HepG2 (cell line): ENCODE measurements at regions not wholly inside any gene's neighbourhood (a gene's known extent, or its start where the extent isn't known, plus 50 kb on each side); places are given as distances from the start of the nearest gene placed in this dataset.

Experiments used
- ATAC-seq: fragments of 200-7000 bp; cut with Tn5 transposase; 3 replicates; pipeline ENCODE4 v1.9.1; 2020; ENCODE audit warnings: mild to moderate bottlenecking, moderate library complexity
- BruUV-seq: library from RNA; stranded (reverse); fragments of 400-500 nt; replicated peaks from 2 replicates; lab custom pipeline; 2021; lab: Mats Ljungman, UMichigan
- CTCF ChIA-PET: fragments of 300-600 bp; formaldehyde crosslinking; extraction: SDS; loops from one replicate; lab custom pipeline; 2021; ENCODE audit warnings: low total read pairs, inconsistent platforms, low intra/inter-chr PET ratio; lab: Yijun Ruan, JAX
- POLR2A ChIA-PET: fragments of 350-600 bp; sonication (Branson Sonifier 250); formaldehyde crosslinking; loops from one replicate; lab custom pipeline; 2020; ENCODE audit warnings: antibody characterized with exemption, inconsistent platforms; lab: Yijun Ruan, JAX
- DNase-seq: peaks from one replicate; pipeline ENCODE4 v3.0.0-alpha.2; 2015; ENCODE audit warnings: low spot score
- FAIRE-seq: peaks from 3 replicates; lab custom pipeline; 2011; peaks lifted over from hg19 to GRCh38; lab: Jason Lieb, UNC
- H2AFZ ChIP-seq: one replicate; pipeline ENCODE4 v1.6.1; 2011; ENCODE audit warnings: low read length, inconsistent platforms
- H3K27ac ChIP-seq: fragments of 300-600 bp; 3 replicates; pipeline ENCODE4 v1.8.0; 2011; ENCODE audit warnings: mixed run types, mild to moderate bottlenecking, mixed read lengths, low read length, inconsistent platforms; ENCODE audit not compliant: insufficient read depth; ENCODE audit errors: extremely low read length
- H3K27me3 ChIP-seq, 2 experiments: fragments of 200-600 bp in 1 of 2; 2 replicates in 1 of 2; 3 replicates in 1 of 2; pipeline versions ENCODE4 v1.6.0 to v1.8.0; 2011; ENCODE audit warnings: low read length in 2 of 2, mild to moderate bottlenecking in 2 of 2, moderate library complexity in 2 of 2, inconsistent platforms in 1 of 2; ENCODE audit not compliant: insufficient read depth in 2 of 2, control insufficient read depth in 1 of 2
- H3K36me3 ChIP-seq, 2 experiments: fragments of 200-600 bp in 1 of 2; replicated peaks in 1 of 2; 2 replicates in 1 of 2; 3 replicates in 1 of 2; pipeline versions ENCODE4 v1.5.1 to v1.8.0; 2011; ENCODE audit warnings: low read length in 2 of 2, inconsistent platforms in 1 of 2; ENCODE audit not compliant: insufficient read depth in 2 of 2, control insufficient read depth in 1 of 2
- H3K4me1 ChIP-seq: 2 replicates; pipeline ENCODE4 v1.5.1; 2012; ENCODE audit warnings: low read length, inconsistent platforms; ENCODE audit not compliant: insufficient read depth
- H3K4me2 ChIP-seq: 2 replicates; pipeline ENCODE4 v1.6.0; 2011; ENCODE audit warnings: low read depth, low read length, inconsistent platforms
- H3K4me3 ChIP-seq, 3 experiments: fragments of 200-600 bp in 1 of 3; sonication (generic), shearing (Covaris generic) in 1 of 3; replicated peaks in 1 of 3; 2 replicates each; pipeline ENCODE4 v1.5.1; 2011 to 2016; ENCODE audit warnings: low read length in 3 of 3, inconsistent platforms in 2 of 3, low read depth in 2 of 3, mild to moderate bottlenecking in 2 of 3, control low read depth in 1 of 3, mixed read lengths in 1 of 3; ENCODE audit not compliant: insufficient read depth in 1 of 3
- H3K79me2 ChIP-seq: one replicate; pipeline ENCODE4 v1.6.1; 2011; ENCODE audit warnings: low read length, inconsistent platforms; ENCODE audit not compliant: insufficient read depth
- H3K9ac ChIP-seq: 2 replicates; pipeline ENCODE4 v1.6.0; 2011; ENCODE audit warnings: mild to moderate bottlenecking, low read depth, low read length, inconsistent platforms; ENCODE audit not compliant: insufficient read depth
- H3K9me3 ChIP-seq: 2 replicates; pipeline ENCODE4 v1.5.1; 2012; ENCODE audit warnings: mild to moderate bottlenecking, low read length
- H4K20me1 ChIP-seq: 2 replicates; pipeline ENCODE4 v1.6.0; 2011; ENCODE audit warnings: inconsistent platforms, mild to moderate bottlenecking, low read length, moderate library complexity; ENCODE audit not compliant: insufficient read depth
- EED ChIP-seq: sonication (generic); formaldehyde crosslinking; IDR thresholded peaks from 2 replicates; pipeline ENCODE4 v1.5.0; 2020; ENCODE audit warnings: mild to moderate bottlenecking, missing genetic modification reagents
- GATA4 ChIP-seq: sonication (generic); IDR thresholded peaks from 2 replicates; pipeline ENCODE4 v1.6.1; 2016; ENCODE audit warnings: antibody characterized with exemption, low read depth, borderline replicate concordance
- JDP2 ChIP-seq: sonication (generic); formaldehyde crosslinking; IDR thresholded peaks from 2 replicates; pipeline ENCODE4 v1.8.1; 2022; ENCODE audit warnings: missing genetic modification reagents, borderline replicate concordance
- KMT2A ChIP-seq: sonication (generic); formaldehyde crosslinking; IDR thresholded peaks from 2 replicates; pipeline ENCODE4 v1.4.0; 2020; ENCODE audit warnings: missing genetic modification reagents
- LRRFIP1 ChIP-seq: sonication (generic); formaldehyde crosslinking; conservative IDR thresholded peaks from 2 replicates; pipeline ENCODE4 v1.4.0; 2020; ENCODE audit warnings: missing genetic modification reagents
- PITX1 ChIP-seq: sonication (generic); formaldehyde crosslinking; IDR thresholded peaks from 2 replicates; pipeline ENCODE4 v1.5.1; 2020; ENCODE audit warnings: mild to moderate bottlenecking, missing genetic modification reagents
- POLR2AphosphoS2 ChIP-seq: IDR thresholded peaks from 2 replicates; pipeline ENCODE4 v1.6.1; 2011; ENCODE audit warnings: low read depth, low read length, improper control_type of control experiment
- TCF12 ChIP-seq, 2 experiments: fragments of 450-650 bp in 1 of 2; sonication (generic) in 1 of 2; formaldehyde crosslinking in 1 of 2; IDR thresholded peaks; 2 replicates each; pipeline versions ENCODE4 v1.6.1 to v1.8.0; 2017 to 2022; ENCODE audit warnings: antibody characterized with exemption in 1 of 2, mild to moderate bottlenecking in 1 of 2, missing genetic modification reagents in 1 of 2, moderate library complexity in 1 of 2
- TRIM22 ChIP-seq: fragments of 450-650 bp; IDR thresholded peaks from 2 replicates; pipeline ENCODE4 v1.6.1; 2017
- ZBTB1 ChIP-seq: sonication (generic); formaldehyde crosslinking; IDR thresholded peaks from 2 replicates; pipeline ENCODE4 v1.4.0; 2020; ENCODE audit warnings: missing genetic modification reagents, borderline replicate concordance
- ZBTB7B ChIP-seq: sonication (generic); formaldehyde crosslinking; IDR thresholded peaks from 2 replicates; pipeline ENCODE4 v1.4.0; 2020; ENCODE audit warnings: missing genetic modification reagents
- ZFP82 ChIP-seq: sonication (generic); formaldehyde crosslinking; IDR thresholded peaks from 2 replicates; pipeline ENCODE4 v1.5.1; 2020; ENCODE audit warnings: mild to moderate bottlenecking, missing genetic modification reagents, borderline replicate concordance
- ZNF20 ChIP-seq: sonication (generic); formaldehyde crosslinking; IDR thresholded peaks from 2 replicates; pipeline ENCODE4 v1.4.0; 2020; ENCODE audit warnings: mild to moderate bottlenecking, moderate library complexity, missing genetic modification reagents
- ZNF256 ChIP-seq: sonication (generic); formaldehyde crosslinking; conservative IDR thresholded peaks from 2 replicates; pipeline ENCODE4 v1.4.0; 2020; ENCODE audit warnings: missing genetic modification reagents
- ZNF850 ChIP-seq: sonication (generic); formaldehyde crosslinking; conservative IDR thresholded peaks from 2 replicates; pipeline ENCODE4 v1.9.0; 2021; ENCODE audit warnings: mild to moderate bottlenecking, missing genetic modification reagents
- ZSCAN22 ChIP-seq: sonication (generic); formaldehyde crosslinking; IDR thresholded peaks from 2 replicates; pipeline ENCODE4 v1.4.0; 2020; ENCODE audit warnings: mild to moderate bottlenecking, missing genetic modification reagents
- WGBS: methylation state at CpG from one replicate; pipeline ENCODE4 v1.1.6; 2017; ENCODE audit warnings: low lambda C conversion rate; 5-methylcytosine and 5-hydroxymethylcytosine counted together
- in situ Hi-C: cut with HindIII; loops from 2 replicates; pipeline ENCODE4 v1.10.0; 2017; ENCODE audit warnings: low pct_unique_long_range_greater_than_20kb; ENCODE audit not compliant: extremely low pct_ligation_motif_present
- intact Hi-C: fragments of 100-400 bp; cut with micrococcal nuclease; formaldehyde crosslinking; loops from one replicate; pipeline ENCODE4 v1.10.0; 2022; ENCODE audit not compliant: unreplicated experiment
- TF ChIP-seq, protein P1 (sequence below): fragments of 450-650 bp; IDR thresholded peaks from 2 replicates; pipeline ENCODE4 v1.6.1; 2016
- TF ChIP-seq, protein P2 (sequence below): sonication (generic); formaldehyde crosslinking; IDR thresholded peaks from 2 replicates; pipeline ENCODE4 v1.4.0; 2020; ENCODE audit warnings: mild to moderate bottlenecking, missing genetic modification reagents

DNA sequence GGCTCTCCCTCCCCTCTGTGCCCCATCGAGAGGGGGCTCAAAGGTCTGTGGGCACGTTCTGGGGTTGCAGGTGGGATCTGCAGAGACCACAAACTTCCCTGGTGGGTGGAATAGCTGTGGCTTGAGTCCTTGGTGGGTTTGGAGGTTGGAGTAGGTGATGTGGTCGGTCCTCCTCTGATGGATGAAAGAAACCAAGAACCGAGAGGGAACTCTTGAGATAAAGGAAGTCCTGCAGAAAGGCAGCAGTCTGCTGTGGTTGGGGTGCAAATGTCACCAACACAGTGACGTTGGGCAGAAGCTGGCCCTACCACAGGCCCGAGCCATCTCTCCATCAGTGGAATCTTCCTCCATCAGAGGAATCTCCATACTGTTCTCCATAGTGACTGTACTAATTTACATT lies 171.8 kb downstream of the FCRL5 start:
- intact Hi-C loops, result no loop called here

More for the DNA sequence above, 171.8 kb downstream of the FCRL5 start:
- H4K20me1 ChIP-seq, result no peaks in the 10 kb centered on the region
- no peak for ATAC-seq
- no peak overlapping the region for H3K4me3 ChIP-seq
- no peaks in the 10 kb centered on the region for H3K79me2 ChIP-seq
- TF ChIP-seq POLR2AphosphoS2, result no peak
- no peak for TF ChIP-seq TRIM22
- no peak for TF ChIP-seq KMT2A
- TF ChIP-seq GATA4, result no peak
- TF ChIP-seq LRRFIP1 (CRISPR knock-in tag), result no peak
- TF ChIP-seq ZNF850 (CRISPR knock-in tag), result no peak
- TF ChIP-seq ZNF256, result no peak
- TF ChIP-seq, protein P1, sequence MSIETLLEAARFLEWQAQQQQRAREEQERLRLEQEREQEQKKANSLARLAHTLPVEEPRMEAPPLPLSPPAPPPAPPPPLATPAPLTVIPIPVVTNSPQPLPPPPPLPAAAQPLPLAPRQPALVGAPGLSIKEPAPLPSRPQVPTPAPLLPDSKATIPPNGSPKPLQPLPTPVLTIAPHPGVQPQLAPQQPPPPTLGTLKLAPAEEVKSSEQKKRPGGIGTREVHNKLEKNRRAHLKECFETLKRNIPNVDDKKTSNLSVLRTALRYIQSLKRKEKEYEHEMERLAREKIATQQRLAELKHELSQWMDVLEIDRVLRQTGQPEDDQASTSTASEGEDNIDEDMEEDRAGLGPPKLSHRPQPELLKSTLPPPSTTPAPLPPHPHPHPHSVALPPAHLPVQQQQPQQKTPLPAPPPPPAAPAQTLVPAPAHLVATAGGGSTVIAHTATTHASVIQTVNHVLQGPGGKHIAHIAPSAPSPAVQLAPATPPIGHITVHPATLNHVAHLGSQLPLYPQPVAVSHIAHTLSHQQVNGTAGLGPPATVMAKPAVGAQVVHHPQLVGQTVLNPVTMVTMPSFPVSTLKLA, result no peak
- TF ChIP-seq ZBTB1 (CRISPR knock-in tag), result no peak
- TF ChIP-seq ZFP82, result no peak
- no peak for TF ChIP-seq ZNF20 (CRISPR knock-in tag)
- TF ChIP-seq, protein P2, sequence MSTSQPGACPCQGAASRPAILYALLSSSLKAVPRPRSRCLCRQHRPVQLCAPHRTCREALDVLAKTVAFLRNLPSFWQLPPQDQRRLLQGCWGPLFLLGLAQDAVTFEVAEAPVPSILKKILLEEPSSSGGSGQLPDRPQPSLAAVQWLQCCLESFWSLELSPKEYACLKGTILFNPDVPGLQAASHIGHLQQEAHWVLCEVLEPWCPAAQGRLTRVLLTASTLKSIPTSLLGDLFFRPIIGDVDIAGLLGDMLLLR (CRISPR knock-in tag), result no peak
- TF ChIP-seq TCF12 (IDR thresholded peaks at IDR 0.05), result no peak
- no peak for TF ChIP-seq TCF12 (CRISPR knock-in tag; IDR thresholded peaks at IDR 0.05)
- TF ChIP-seq EED (CRISPR knock-in tag), result no peak
- TF ChIP-seq ZSCAN22 (CRISPR knock-in tag), result no peak
- no peak for TF ChIP-seq ZBTB7B (CRISPR knock-in tag)
- TF ChIP-seq PITX1, result no peak
- TF ChIP-seq JDP2 (CRISPR knock-in tag), result no peak
- no peak for DNase-seq
- in situ Hi-C loops, result no loop called here
- WGBS, result 5% methylated on average over 4 of the region's 6 CpGs
- no peak overlapping the region for H2AFZ ChIP-seq
- H3K4me2 ChIP-seq, result no peak overlapping the region
- no peak overlapping the region for H3K27ac ChIP-seq
- H3K4me1 ChIP-seq, result no peaks in the 10 kb centered on the region
- ChIA-PET POLR2A (no interaction called here), CTCF (no interaction called here)
- no peaks in the 10 kb centered on the region for H3K36me3 ChIP-seq
- no peak for FAIRE-seq
- H3K9me3 ChIP-seq, result no peaks in the 10 kb centered on the region
- no peak overlapping the region for H3K9ac ChIP-seq
- BruUV-seq, result no TSS peak
- no peaks in the 10 kb centered on the region for H3K27me3 ChIP-seq
